ENCODE measurements at regions not wholly inside any gene's neighbourhood (a gene's known extent, or its start where the extent isn't known, plus 50 kb on each side); places are given as distances from the start of the nearest gene placed in this dataset.
"Not testable (repeated sequence)": the region's sequence is repeated elsewhere in the genome, so short reads cannot be mapped to it uniquely, and the experiment has no call there.

GRCh38 chr7:131642429-131642828 is 86.0 kb upstream of the PODXL start:
- DNase-seq (ENCODE audit: low read depth): no peak

GRCh38 chr7:131640686-131641085 is 84.3 kb upstream of the PODXL start:
- no peak for DNase-seq (ENCODE audit: low read depth)

GRCh38 chr7:131638641-131639430 is 82.4 kb upstream of the PODXL start:
- DNase-seq (ENCODE audit: low read depth): no peak

GRCh38 chr7:131637859-131638258 is 81.4 kb upstream of the PODXL start:
- no peak for DNase-seq (ENCODE audit: low read depth)

- DNase-seq (ENCODE audit: low read depth): no peak
These were observed 79.7 kb upstream of the PODXL start for GRCh38 chr7:131636092-131636491.

- DNase-seq (ENCODE audit: low read depth): not testable (repeated sequence)
These were observed 77.8 kb upstream of the PODXL start for GRCh38 chr7:131634197-131634596.

GRCh38 chr7:131633342-131633843 is 77.0 kb upstream of the PODXL start:
- DNase-seq (ENCODE audit: low read depth): peak; percentile 15

GRCh38 chr7:131630427-131630826 is 74.0 kb upstream of the PODXL start:
- DNase-seq (ENCODE audit: low read depth): no peak

GRCh38 chr7:131629217-131629882 is 72.9 kb upstream of the PODXL start:
- DNase-seq (ENCODE audit: low read depth): no peak

- no peak for DNase-seq (ENCODE audit: low read depth)
These were observed 72.2 kb upstream of the PODXL start for GRCh38 chr7:131628634-131629033.

- DNase-seq (ENCODE audit: low read depth): no peak
These were observed 71.3 kb upstream of the PODXL start for GRCh38 chr7:131627735-131628190.

- no peak for DNase-seq (ENCODE audit: low read depth)
These were observed 70.2 kb upstream of the PODXL start for GRCh38 chr7:131626643-131627042.

GRCh38 chr7:131625817-131626372 is 69.5 kb upstream of the PODXL start:
- DNase-seq (ENCODE audit: low read depth): no peak

GRCh38 chr7:131625345-131625744 is 68.9 kb upstream of the PODXL start:
- DNase-seq (ENCODE audit: low read depth): not testable (repeated sequence)

GRCh38 chr7:131624536-131624935 is 68.1 kb upstream of the PODXL start:
- DNase-seq (ENCODE audit: low read depth): no peak

- DNase-seq (ENCODE audit: low read depth): no peak
These were observed 66.7 kb upstream of the PODXL start for GRCh38 chr7:131623154-131623553.

GRCh38 chr7:131621652-131622051 is 65.2 kb upstream of the PODXL start:
- DNase-seq (ENCODE audit: low read depth): no peak

GRCh38 chr7:131620673-131621609 is 64.5 kb upstream of the PODXL start:
- no peak for DNase-seq (ENCODE audit: low read depth)

- DNase-seq (ENCODE audit: low read depth): no peak
These were observed 63.2 kb upstream of the PODXL start for GRCh38 chr7:131619336-131620305.

- DNase-seq (ENCODE audit: low read depth): no peak
These were observed 62.0 kb upstream of the PODXL start for GRCh38 chr7:131618391-131618790.

Measured in fibroblast of gingiva (primary cell).